C4-2B (cell line): ENCODE measurements at regions not wholly inside any gene's neighbourhood (a gene's known extent, or its start where the extent isn't known, plus 50 kb on each side); places are given as distances from the start of the nearest gene placed in this dataset.

Source experiments
- H3K27ac ChIP-seq: fragments of 450-650 bp; 2 replicates; pipeline ENCODE4 v1.5.1; 2017
- CTCF ChIP-seq: fragments of 450-650 bp; conservative IDR thresholded peaks from 2 replicates; pipeline ENCODE4 v1.5.1; 2017; ENCODE audit warnings: mild to moderate bottlenecking
- ZFX ChIP-seq: fragments of 450-650 bp; IDR thresholded peaks from 2 replicates; pipeline ENCODE4 v1.6.1; 2017

- TF ChIP-seq ZFX, result no peak
- no peak for TF ChIP-seq CTCF
Observed at GRCh38 chr21:40972151-40972550, 125.2 kb upstream of the DSCAM start.

GRCh38 chr21:40976198-40977109, 129.5 kb upstream of the DSCAM start:
- TF ChIP-seq CTCF (no peak), ZFX (no peak)
- H3K27ac ChIP-seq, result no peak overlapping the region

More at GRCh38 chr21:40972151-40972550, 125.2 kb upstream of the DSCAM start:
- no peak overlapping the region for H3K27ac ChIP-seq

- TF ChIP-seq ZFX, result no peak
- TF ChIP-seq CTCF, result no peak
- no peak overlapping the region for H3K27ac ChIP-seq
Observed at GRCh38 chr21:40985370-40985769, 138.4 kb upstream of the DSCAM start.

- H3K27ac ChIP-seq, result no peak overlapping the region
- no peak for TF ChIP-seq ZFX
- no peak for TF ChIP-seq CTCF
Observed at GRCh38 chr21:40990366-40990765, 143.4 kb upstream of the DSCAM start.

GRCh38 chr21:40997831-40998230, 150.9 kb upstream of the DSCAM start:
- H3K27ac ChIP-seq, result no peak overlapping the region
- no peak for TF ChIP-seq ZFX
- no peak for TF ChIP-seq CTCF

GRCh38 chr21:41000838-41001237, 153.9 kb upstream of the DSCAM start:
- TF ChIP-seq CTCF (no peak), ZFX (no peak)
- no peak overlapping the region for H3K27ac ChIP-seq

GRCh38 chr21:41006636-41007035, 159.7 kb upstream of the DSCAM start:
- no peak for TF ChIP-seq ZFX
- TF ChIP-seq CTCF, result no peak
- no peak overlapping the region for H3K27ac ChIP-seq
